Cerebellar nuclear complex (tissue), 1 donor: ENCODE measurements at regions not wholly inside any gene's neighbourhood (a gene's known extent, or its start where the extent isn't known, plus 50 kb on each side); places are given as distances from the start of the nearest gene placed in this dataset.
"Not testable (repeated sequence)": the region's sequence is repeated elsewhere in the genome, so short reads cannot be mapped to it uniquely, and the experiment has no call there.

ENCODE experiments used
- DNase-seq, 2 experiments: peaks; one replicate each; lab custom pipeline; 2025; lab: John Stamatoyannopoulos, UW

GRCh38 chr2:150107170-150107569, 380.3 kb downstream of the RND3 start:
- DNase-seq = no peak

DNA sequence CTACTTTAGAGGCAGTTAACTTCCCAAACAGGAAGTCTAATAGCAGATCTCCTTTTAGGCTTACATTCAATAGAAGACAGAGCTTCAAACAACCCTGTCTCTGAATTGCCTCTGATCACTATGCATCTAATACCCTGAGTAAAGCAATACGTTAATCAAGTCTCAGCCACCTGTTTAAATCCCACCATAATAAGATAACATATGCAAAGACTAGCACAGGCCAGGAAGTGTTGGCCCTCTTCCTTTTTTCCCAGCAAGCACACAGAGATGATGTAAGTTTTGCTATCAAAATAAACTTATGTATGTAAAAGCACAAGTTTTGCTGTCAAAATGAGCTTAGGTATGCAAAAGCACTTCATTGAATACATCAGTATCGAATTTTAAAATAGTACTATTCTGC, 385.5 kb downstream of the RND3 start:
- no peak for DNase-seq

- no peak for DNase-seq
Measured at GRCh38 chr2:150100834-150101233, 386.6 kb downstream of the RND3 start.

- DNase-seq = no peak
Measured at GRCh38 chr2:150100336-150100735, 387.1 kb downstream of the RND3 start.

- DNase-seq = no peak
Measured at GRCh38 chr2:150099805-150100204, 387.7 kb downstream of the RND3 start.

GRCh38 chr2:150097901-150098531, 389.5 kb downstream of the RND3 start:
- no peak for DNase-seq

- no peak for DNase-seq
Measured at GRCh38 chr2:150097402-150097801, 390.1 kb downstream of the RND3 start.

- no peak for DNase-seq
Measured at GRCh38 chr2:150095361-150096095, 391.9 kb downstream of the RND3 start.

GRCh38 chr2:150091846-150092245, 395.6 kb downstream of the RND3 start:
- DNase-seq = no peak

GRCh38 chr2:150090031-150090430, 397.4 kb downstream of the RND3 start:
- DNase-seq = no peak

GRCh38 chr2:150088538-150088937, 398.9 kb downstream of the RND3 start:
- no peak for DNase-seq

- no peak for DNase-seq
Measured at GRCh38 chr2:150085478-150085877, 402.0 kb downstream of the RND3 start.

DNA sequence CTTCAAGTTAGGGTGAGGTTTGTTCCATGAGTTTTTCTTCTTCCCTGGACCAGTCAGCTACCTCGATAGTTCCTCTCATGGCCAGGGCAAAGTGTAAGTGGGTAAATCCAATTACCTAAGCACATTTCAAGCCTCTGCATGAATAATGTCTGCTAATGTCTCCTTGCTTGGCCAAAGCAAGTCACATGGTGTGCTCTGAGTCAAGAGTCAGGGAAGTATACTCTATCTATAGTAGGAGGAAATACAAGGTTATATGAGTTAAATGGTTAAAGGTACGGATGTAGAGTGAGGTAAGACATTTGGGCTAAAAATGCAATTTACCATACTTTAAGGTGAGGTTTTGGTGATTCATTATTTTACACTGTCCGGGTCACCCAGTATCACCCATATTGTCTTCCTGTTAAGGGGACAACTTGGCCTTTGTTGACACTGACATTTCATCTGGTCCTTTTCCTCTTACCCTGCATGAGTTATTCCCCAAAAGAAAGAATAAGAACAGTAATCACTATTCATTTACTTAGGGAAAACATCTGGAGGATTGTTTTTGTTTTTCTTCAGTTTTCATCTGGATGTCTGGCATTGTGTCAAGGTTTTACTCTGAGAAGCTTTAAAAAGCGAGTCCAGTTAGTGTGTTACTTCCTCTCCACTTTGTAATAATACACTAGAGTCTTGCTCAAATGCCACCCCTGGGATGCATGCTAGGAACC, 405.5 kb downstream of the RND3 start:
- DNase-seq = no peak

DNA sequence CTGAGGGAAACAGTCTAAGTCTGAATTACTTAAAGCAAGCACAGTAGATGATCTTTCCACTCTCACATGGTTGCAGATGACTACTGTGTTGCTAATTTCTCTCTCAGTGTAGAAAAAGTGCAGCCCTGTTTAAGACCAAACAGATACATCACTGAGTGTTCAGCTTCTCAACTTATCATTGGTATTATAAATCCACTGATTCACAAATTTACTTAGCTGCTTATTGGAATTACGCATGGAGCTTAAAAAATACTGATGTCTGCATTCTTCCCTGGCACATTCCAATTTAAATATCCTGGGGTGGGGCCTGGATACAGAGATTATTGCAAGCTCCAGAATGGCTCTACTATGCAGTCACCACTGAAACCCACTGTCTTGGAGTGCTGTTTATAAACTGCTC, 411.2 kb downstream of the RND3 start:
- no peak for DNase-seq

DNA sequence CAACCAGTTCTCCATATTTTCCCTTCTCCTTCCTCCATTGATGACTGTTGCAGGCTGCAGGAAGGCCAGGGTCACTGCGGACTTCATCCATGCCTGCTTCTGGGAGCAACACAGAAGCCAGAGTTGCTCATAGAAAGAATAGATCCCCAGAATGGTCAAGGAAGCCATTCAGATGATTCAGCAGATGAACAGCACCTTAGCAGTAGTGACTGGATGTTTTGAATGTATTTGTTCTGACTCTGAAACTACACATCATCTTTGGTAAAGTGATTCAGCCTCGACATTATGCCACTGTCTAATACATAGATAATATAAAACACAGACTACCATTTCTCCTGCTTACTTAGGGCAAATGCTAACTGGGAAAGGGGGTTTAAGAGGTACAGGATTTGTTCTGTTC, 411.6 kb downstream of the RND3 start:
- DNase-seq = no peak

- no peak for DNase-seq
Measured at GRCh38 chr2:150066490-150066889, 421.0 kb downstream of the RND3 start.

DNA sequence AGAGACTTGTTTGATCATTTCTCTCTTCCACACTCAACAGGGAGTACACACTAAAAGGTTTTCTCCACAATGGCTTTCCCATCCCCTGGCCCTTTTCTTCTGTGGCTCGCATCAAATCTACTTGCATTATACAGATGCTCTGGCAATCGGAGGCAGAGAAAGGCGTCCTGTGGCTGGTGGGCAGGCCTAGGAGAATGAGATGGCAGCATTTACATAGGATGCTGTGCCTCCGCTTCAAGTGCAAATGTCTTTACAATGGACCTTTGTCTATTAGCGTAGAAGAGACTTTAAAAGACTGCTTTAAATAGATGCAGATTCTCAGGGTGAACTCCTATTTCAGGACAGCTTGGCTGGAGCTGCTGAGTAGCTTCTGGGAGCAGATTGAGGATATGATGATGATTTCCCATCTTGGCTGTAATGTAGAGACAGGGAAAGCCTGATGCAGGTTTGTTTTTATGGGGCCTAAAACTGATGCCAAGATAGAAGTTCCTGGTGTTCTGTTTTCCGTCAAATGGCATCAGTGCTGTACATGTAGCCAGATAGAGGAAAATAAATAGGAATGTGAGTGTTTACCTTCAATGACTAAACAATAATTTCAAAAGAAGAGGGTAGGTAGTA, 423.4 kb downstream of the RND3 start:
- DNase-seq = peak in 1 of 2 experiments; percentile 4

DNA sequence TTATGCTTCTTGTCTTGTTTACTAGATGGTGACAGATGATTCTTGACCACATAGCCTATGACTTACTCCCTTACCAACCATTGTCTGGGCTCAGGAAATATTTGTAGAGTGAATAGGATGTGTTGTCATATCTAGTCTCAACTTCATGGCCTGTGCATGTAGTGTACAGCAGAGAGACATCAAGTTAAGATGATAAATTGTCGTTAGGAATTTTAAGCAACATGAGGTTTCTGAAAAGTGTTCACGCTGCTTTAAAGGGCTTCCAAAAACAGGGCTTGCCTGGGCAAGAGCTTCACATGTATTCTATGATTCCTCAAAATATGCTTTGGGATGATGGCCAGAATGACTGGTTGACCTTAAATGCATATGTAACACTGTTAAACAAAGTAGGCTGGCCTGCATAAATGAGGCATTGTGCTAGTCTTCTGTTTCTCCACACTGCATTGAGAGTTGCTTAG, 424.0 kb downstream of the RND3 start:
- no peak for DNase-seq

DNA sequence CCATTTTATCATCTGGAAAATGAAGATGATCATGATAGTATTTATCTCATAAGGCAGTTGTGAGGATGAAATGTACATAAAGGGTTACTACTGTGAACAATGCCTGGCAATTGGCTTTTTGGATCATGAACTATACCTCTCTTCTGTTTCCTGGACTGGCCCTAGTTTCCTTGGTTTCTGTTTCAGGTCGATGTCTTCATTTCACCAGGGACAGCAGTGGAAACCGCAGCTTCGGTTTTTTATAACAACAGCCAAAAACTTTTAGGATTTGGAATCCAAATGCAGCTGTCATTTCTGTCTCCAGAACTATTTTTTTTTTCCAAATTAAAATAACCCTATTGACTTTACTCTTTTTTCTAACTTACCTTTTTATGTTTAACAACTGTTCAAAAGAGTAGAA, 425.1 kb downstream of the RND3 start:
- no peak for DNase-seq

DNA sequence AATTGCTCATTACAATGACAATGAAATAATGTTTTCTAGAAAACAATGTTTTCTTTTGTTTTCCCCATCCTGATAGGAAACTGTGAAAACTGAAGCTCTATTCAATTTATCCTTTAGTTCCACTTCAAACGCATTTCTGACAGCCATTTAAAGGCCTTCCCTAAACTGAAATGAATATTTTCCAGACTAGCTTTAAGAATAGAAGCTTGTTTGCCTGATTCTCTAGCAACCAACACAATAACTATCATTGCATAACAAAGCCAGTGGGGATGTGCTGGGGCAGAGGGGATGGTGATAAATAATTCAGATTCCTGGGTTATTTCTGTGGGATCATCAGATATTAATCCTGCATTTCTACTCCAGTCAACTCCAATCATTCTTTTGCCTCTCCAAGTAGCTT, 427.1 kb downstream of the RND3 start:
- no peak for DNase-seq

DNA sequence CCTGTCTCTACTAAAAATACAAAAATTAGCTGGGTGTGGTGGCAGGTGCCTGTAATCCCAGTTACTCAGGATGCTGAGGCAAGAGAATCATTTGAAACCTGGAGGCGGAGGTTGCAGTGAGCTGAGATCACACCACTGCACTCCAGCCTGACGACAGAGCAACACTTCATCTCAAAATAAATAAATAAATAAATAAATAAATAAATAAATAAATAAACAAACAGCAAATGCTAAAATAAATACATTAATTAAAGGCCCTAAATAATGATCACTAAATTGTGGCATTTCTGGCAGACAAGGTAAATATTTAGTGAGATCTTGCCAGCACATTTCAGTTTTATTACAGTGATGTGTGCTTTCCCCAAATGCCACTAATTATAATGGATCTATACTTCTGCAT, 427.8 kb downstream of the RND3 start:
- DNase-seq = not testable (repeated sequence)

DNA sequence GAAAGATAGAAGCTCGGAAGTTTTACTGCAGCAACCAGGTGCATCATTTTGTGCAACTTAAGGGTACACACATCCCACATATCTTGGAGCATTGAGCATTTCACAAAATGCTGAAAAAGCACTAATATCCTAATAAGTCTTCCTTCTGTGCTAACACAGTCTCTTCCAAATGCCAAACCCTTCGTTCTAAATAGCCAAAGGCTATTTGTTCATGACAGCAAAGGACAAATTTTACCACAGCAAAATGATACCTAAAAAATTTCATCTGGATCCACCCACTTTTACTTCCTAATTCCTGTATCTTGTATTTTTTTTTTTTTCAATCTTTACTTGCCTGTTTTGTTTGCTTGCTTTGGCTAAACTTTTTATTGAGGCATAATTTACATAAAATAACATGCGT, 435.0 kb downstream of the RND3 start:
- no peak for DNase-seq

DNA sequence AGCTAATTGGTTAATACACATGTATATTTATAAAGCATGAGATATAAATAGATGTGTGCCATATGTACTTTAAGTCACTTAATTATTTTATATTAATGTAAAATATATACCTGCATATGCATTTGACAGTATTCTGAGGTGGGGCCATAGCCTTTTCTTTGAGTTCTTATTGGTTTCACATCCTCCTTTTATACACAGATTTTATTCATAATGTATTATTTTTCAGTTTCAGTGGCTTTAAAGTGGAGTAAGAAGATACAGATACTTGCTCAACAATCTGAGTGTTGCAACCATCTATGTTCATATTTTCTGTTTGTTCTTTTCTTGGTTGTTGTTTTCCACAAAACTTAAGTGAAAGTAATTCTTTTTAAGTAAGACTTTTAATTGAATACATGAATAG, 436.5 kb downstream of the RND3 start:
- DNase-seq = no peak
